Stimulated activated CD8-positive, alpha-beta memory T cell treated with anti-CD3 and anti-CD28 coated beads, Interleukin-15, amount 100 ng/mL, for 1 hour (primary cell): ENCODE measurements at regions not wholly inside any gene's neighbourhood (a gene's known extent, or its start where the extent isn't known, plus 50 kb on each side); places are given as distances from the start of the nearest gene placed in this dataset.
"Not testable (repeated sequence)": the region's sequence is repeated elsewhere in the genome, so short reads cannot be mapped to it uniquely, and the experiment has no call there.

Experiments used
- DNase-seq: peaks from one replicate; pipeline ENCODE4 v3.0.0-alpha.2; 2020; ENCODE audit warnings: low read depth

GRCh38 chr4:81375745-81376144, 96.0 kb downstream of the RASGEF1B start:
- no peak for DNase-seq

- no peak for DNase-seq
These were observed 101.8 kb downstream of the RASGEF1B start for GRCh38 chr4:81369886-81370285.

DNA sequence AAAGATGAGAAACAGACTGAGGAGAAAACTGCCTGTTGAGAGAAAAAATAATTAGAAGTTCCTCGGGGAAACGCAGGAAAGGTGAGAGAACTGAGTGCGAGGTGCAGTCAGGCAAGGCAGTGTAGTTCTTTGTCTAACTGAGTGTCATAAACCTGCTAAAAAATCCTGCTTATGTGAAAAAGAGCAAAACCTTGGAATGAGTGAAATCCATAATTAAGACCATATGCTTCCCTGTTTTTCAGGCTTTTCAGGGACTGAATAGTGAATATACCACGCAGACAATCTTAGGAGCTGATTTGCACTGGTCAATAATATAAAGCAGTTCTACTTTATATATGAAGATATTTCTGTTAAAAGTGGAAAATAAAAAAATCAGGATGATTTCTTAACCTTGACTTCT, 104.9 kb downstream of the RASGEF1B start:
- no peak for DNase-seq

GRCh38 chr4:81360737-81361136, 111.0 kb downstream of the RASGEF1B start:
- no peak for DNase-seq

DNA sequence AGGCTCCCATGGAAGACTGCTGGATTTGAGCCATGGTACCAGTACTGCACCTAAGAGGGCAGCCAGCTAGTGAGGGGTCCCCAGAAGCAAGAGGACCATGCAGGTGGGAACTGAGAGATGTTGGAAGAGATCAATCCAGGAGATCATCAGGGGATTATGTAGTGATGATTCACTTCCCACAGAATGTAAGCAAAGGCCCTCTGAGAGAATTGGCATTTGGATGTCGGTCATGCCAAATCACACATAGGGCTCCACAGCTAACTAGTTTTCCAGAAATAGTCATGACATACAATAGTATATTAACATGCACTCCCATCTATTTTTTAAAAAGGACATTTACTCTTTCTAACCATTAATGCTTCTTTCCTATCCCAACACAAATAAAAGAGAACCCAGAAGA, 112.5 kb downstream of the RASGEF1B start:
- DNase-seq: no peak

DNA sequence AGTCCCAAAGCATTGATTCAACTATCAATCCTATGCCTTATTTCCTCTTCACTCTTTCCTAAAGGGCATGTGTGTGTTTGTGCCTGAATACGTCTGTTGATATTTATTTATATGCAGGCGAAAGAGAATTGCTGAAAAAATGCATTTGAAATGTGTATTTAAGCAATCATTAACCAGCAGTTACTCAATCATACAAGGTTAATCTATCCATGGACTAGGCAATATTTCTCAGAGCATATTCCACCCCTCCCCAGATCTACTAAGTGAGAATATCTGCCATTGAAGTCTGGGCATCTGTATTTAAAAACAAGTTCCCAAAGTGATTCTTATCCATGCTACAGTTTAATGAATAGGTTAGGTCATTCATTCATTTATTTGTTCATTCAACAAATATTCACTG, 113.6 kb downstream of the RASGEF1B start:
- DNase-seq: no peak

DNA sequence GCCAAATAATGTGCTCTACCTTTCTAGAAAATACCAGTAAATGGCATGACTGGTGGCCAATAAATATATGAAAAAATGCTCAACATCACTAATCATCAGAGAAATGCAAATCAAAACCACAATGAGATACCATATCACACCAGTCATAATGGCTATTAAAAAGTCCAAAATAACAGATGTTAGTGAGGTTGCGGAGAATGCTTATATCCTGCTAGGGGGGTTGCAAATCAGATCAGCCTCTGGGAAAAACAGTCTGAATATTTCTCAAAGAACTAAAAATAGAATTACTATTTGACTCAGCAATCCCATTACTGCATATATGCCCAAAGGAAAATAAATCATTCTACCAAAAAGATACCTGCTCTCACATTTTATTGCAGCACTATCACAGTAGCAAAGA, 115.1 kb downstream of the RASGEF1B start:
- DNase-seq: no peak

DNA sequence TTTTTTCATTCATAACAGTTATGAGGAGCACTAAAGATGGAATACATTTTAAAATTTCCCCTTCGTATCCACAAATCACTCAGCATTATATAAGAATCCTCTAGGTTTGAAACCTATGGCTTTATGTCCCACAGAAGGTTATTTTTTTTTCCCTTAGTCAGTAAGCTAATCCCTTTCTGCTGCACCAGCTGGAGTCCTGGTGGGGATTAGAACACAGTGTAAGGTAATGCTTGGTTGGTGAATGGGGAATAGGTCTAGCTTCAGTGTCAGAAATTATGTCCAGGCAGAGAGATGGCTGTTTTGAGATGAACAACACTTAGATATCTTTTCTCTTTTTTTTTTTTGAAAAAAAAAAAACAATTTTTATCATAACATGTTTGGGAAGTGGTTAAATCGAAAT, 116.6 kb downstream of the RASGEF1B start:
- DNase-seq: no peak

GRCh38 chr4:81353861-81354260, 117.8 kb downstream of the RASGEF1B start:
- no peak for DNase-seq

GRCh38 chr4:81352446-81352835, 119.3 kb downstream of the RASGEF1B start:
- no peak for DNase-seq

GRCh38 chr4:81351654-81352445, 119.9 kb downstream of the RASGEF1B start:
- peak; percentile 44 for DNase-seq

- DNase-seq: no peak
These were observed 121.7 kb downstream of the RASGEF1B start for GRCh38 chr4:81350040-81350439.

GRCh38 chr4:81348778-81349094, 123.0 kb downstream of the RASGEF1B start:
- DNase-seq: no peak

DNA sequence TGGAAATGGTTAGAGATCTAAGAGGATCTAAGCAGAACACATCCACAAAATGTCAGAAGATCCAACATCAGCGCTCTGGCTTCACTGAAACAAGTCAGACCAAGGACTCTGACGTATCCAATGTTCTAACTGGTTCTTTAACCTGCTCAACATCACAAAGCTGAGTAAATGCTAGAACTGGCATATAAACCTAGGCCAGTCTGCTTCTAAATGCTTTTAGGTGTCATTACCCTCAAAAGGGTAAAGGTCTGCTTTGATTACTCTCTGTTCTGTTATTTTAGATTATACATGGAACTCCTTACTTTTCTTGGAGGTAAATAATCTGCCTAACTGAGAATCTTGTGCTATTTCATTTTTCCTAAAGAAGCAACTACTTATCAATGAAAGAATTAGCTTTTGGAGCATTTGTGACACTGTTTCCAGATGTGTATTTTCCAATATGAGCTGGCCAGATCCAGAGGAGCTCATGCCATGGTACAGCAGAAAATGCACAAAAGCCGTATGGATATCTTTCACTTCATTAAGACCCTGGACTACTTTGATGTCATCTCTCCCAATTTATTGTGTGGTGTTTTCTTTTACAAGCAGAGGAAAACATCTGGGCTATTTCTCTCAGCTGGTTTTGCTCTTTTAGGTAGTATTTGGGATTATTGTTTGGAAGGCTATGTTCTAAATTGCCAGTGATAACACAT, 123.5 kb downstream of the RASGEF1B start:
- no peak for DNase-seq

DNA sequence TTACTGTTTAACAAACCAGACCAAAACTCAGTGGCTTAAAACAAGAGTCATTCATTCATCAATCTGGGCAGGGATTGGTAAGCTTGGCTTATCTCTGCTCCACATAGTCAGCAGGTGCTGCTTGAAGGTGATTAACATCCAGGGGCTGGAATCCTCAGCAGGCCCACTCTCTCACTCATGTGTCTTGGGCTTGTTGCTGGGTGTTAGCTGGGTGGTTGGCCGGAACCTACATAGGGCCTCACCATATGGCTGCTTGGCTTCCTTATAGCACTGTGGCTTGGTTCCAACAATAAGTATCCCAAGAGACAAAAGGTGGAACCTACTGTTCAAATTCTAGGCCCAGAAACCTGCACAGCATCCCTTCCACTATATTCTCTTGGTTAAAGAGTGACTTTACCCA, 125.0 kb downstream of the RASGEF1B start:
- no peak for DNase-seq

DNA sequence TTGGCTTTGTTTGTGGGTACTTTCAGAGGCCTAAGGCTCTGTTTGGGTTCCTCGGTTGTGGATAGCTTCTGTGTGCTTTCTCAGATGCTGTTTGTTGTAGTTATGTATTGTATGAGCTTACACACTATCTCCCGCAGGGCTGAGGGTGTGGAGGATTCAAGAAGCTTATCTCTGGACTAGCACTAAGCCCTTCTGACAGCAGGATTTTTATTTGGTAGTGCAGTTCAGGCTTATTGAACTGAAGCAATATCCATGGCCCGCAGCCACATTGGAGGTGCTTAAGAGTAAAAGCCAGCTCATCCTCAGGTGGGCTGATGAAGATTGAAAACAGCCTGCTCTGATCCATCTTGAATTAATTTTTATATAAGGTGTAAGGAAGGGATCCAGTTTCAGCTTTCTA, 128.2 kb downstream of the RASGEF1B start:
- DNase-seq: no peak

GRCh38 chr4:81343046-81343445, 128.0 kb upstream of the PRKG2 start:
- DNase-seq: no peak

GRCh38 chr4:81337211-81337610, 122.2 kb upstream of the PRKG2 start:
- no peak for DNase-seq

- no peak for DNase-seq
These were observed 120.3 kb upstream of the PRKG2 start for GRCh38 chr4:81335122-81335912.

DNA sequence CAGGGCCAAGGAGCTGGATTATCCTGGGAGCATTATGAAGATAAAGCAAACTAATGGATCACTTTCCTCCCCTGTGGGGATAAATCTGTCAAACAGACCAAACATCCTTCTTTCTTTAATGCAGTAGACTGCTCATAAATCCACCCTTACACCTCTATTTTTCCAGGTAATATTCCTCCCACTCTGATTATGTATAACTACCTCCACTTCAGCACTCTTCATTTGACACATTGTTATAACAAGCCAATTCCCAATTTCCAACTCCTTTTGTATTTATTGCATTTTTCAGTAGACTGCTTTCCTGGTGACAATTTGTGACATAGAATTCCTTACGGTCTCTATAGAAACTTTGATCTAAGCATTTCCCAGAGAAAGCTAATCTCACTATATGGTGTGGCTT, 115.0 kb upstream of the PRKG2 start:
- no peak for DNase-seq

DNA sequence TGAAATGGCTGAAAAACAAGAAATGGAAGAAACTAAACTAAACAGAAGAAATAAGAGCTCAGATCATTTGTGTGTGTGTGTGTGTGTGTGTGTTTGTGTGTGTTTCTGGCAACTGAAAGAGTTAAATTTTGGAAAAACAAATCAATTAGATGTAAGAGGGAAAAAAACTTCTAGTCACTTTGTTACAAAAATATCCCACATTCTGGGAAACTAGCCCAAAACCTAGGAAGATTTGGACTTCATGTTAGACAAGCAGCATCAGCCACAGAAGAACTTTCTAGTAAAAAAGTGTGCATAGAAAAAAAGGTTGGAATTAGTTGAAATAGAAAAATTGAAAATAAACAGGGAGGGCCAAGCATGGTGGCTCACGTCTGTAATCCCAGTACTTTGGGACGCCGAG, 111.6 kb upstream of the PRKG2 start:
- no peak for DNase-seq

- not testable (repeated sequence) for DNase-seq
These were observed 109.6 kb upstream of the PRKG2 start for GRCh38 chr4:81324594-81324993.

DNA sequence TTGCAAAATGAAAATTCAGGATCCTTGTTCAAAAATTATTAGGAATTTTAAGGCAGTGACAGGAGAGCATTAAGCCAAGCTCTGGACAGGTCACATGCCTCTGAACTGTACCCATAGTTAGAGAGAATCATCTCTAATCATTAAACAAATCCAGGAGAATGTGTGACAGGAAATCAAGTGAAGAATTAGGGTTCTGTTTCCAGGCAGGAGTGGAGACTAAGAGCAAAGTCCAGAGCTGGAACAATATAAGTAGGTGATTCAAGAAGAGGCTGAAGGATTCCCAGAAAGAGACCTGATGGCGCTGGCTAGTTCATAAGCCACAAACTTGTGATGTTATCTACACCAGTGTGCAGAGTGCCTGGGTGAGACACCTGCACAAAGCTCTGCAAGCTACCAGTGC, 104.6 kb upstream of the PRKG2 start:
- no peak for DNase-seq
